HEK293 (cell line): ENCODE measurements at regions not wholly inside any gene's neighbourhood (a gene's known extent, or its start where the extent isn't known, plus 50 kb on each side); places are given as distances from the start of the nearest gene placed in this dataset.

Experiments
- CTCF ChIA-PET: fragments of 350-600 bp; formaldehyde crosslinking; extraction: SDS; loops from one replicate; lab custom pipeline; 2021; ENCODE audit warnings: antibody characterized with exemption; lab: Yijun Ruan, JAX
- POLR2A ChIA-PET: fragments of 300-600 bp; formaldehyde crosslinking; extraction: SDS; loops from one replicate; lab custom pipeline; 2020; ENCODE audit warnings: antibody characterized with exemption, inconsistent platforms; lab: Yijun Ruan, JAX
- H3K27ac ChIP-seq: fragments of 200-500 bp; sonication (Bioruptor generic); 2 replicates; pipeline ENCODE4 v1.5.1; 2014; ENCODE audit warnings: low read depth, low read length, control low read depth, inconsistent platforms; ENCODE audit errors: extremely low read depth
- H3K36me3 ChIP-seq, 2 experiments: fragments of 200-500 bp in 1 of 2; sonication (Bioruptor generic) in 1 of 2; 1 replicate in 1 of 2; 2 replicates in 1 of 2; pipeline ENCODE4 v1.5.1; 2014 to 2017; ENCODE audit warnings: inconsistent platforms in 2 of 2, low read length in 2 of 2; ENCODE audit not compliant: control insufficient read depth in 2 of 2, insufficient read depth in 1 of 2
- H3K4me1 ChIP-seq: fragments of 200-500 bp; sonication (Bioruptor generic); 2 replicates; pipeline ENCODE4 v1.5.1; 2014; ENCODE audit warnings: mild to moderate bottlenecking, low read length, inconsistent platforms; ENCODE audit not compliant: control insufficient read depth, insufficient read depth
- H3K4me3 ChIP-seq: 2 replicates; pipeline ENCODE4 v1.5.1; 2011; ENCODE audit warnings: low read depth, mild to moderate bottlenecking, control low read depth, low read length, moderate library complexity
- H3K9me3 ChIP-seq: fragments of 200-500 bp; sonication (Bioruptor generic); 2 replicates; pipeline ENCODE4 v1.5.1; 2014; ENCODE audit warnings: low read depth, low read length, inconsistent platforms; ENCODE audit not compliant: control insufficient read depth, insufficient read depth
- BCL11B ChIP-seq: fragments of 450-650 bp; formaldehyde crosslinking; IDR thresholded peaks from 2 replicates; pipeline ENCODE4 v1.5.1; 2016; ENCODE audit warnings: low read depth, missing biosample characterization, missing genetic modification characterization
- EGR2 ChIP-seq: fragments of 450-650 bp; formaldehyde crosslinking; IDR thresholded peaks from 2 replicates; pipeline ENCODE4 v1.5.1; 2016; ENCODE audit warnings: low read depth, missing biosample characterization, missing genetic modification characterization
- GLI4 ChIP-seq: fragments of 450-650 bp; formaldehyde crosslinking; IDR thresholded peaks from 2 replicates; pipeline ENCODE4 v1.5.1; 2016; ENCODE audit warnings: missing biosample characterization, missing genetic modification characterization
- GLIS2 ChIP-seq: fragments of 450-650 bp; formaldehyde crosslinking; IDR thresholded peaks from 2 replicates; pipeline ENCODE4 v1.5.1; 2016; ENCODE audit warnings: missing biosample characterization, missing genetic modification characterization
- HOXC10 ChIP-seq: sonication (generic); formaldehyde crosslinking; IDR thresholded peaks from 2 replicates; pipeline ENCODE4 v1.8.1; 2023; ENCODE audit warnings: mild to moderate bottlenecking, missing genetic modification reagents
- HOXD13 ChIP-seq: sonication (generic); formaldehyde crosslinking; IDR thresholded peaks from 2 replicates; pipeline ENCODE4 v1.8.0; 2022; ENCODE audit warnings: missing genetic modification reagents, borderline replicate concordance
- KLF10 ChIP-seq: fragments of 450-650 bp; IDR thresholded peaks from 2 replicates; pipeline ENCODE4 v1.5.1; 2018; ENCODE audit warnings: missing biosample characterization, mild to moderate bottlenecking, missing genetic modification characterization
- SP2 ChIP-seq: fragments of 450-650 bp; formaldehyde crosslinking; IDR thresholded peaks from 2 replicates; pipeline ENCODE4 v1.5.1; 2016; ENCODE audit warnings: missing biosample characterization, missing genetic modification characterization
- ZBTB20 ChIP-seq: fragments of 450-650 bp; formaldehyde crosslinking; IDR thresholded peaks from 2 replicates; pipeline ENCODE4 v1.5.1; 2016; ENCODE audit warnings: missing biosample characterization, missing genetic modification characterization
- ZNF10 ChIP-seq: fragments of 450-650 bp; formaldehyde crosslinking; IDR thresholded peaks from 2 replicates; pipeline ENCODE4 v1.5.1; 2017; ENCODE audit warnings: missing biosample characterization, missing genetic modification characterization
- ZNF133 ChIP-seq: fragments of 450-650 bp; formaldehyde crosslinking; IDR thresholded peaks from 2 replicates; pipeline ENCODE4 v1.5.1; 2016; ENCODE audit warnings: missing biosample characterization, missing genetic modification characterization
- ZNF16 ChIP-seq: fragments of 450-650 bp; formaldehyde crosslinking; IDR thresholded peaks from 2 replicates; pipeline ENCODE4 v1.5.1; 2016; ENCODE audit warnings: low read depth, missing biosample characterization, missing genetic modification characterization
- ZNF23 ChIP-seq: fragments of 450-650 bp; formaldehyde crosslinking; IDR thresholded peaks from 2 replicates; pipeline ENCODE4 v1.5.1; 2016; ENCODE audit warnings: missing biosample characterization, missing genetic modification characterization, borderline replicate concordance
- ZNF239 ChIP-seq: fragments of 450-650 bp; formaldehyde crosslinking; IDR thresholded peaks from 2 replicates; pipeline ENCODE4 v1.5.1; 2016; ENCODE audit warnings: missing biosample characterization, missing genetic modification characterization
- ZNF311 ChIP-seq: fragments of 450-650 bp; formaldehyde crosslinking; IDR thresholded peaks from 2 replicates; pipeline ENCODE4 v1.5.1; 2017; ENCODE audit warnings: missing biosample characterization, missing genetic modification characterization, borderline replicate concordance
- ZNF350 ChIP-seq: fragments of 450-650 bp; formaldehyde crosslinking; IDR thresholded peaks from 2 replicates; pipeline ENCODE4 v1.5.0; 2017; ENCODE audit warnings: missing biosample characterization, mild to moderate bottlenecking, missing genetic modification characterization
- ZNF37A ChIP-seq: fragments of 450-650 bp; IDR thresholded peaks from 2 replicates; pipeline ENCODE4 v1.5.1; 2018; ENCODE audit warnings: missing biosample characterization, missing genetic modification characterization
- ZNF394 ChIP-seq: fragments of 450-650 bp; formaldehyde crosslinking; IDR thresholded peaks from 2 replicates; pipeline ENCODE4 v1.5.1; 2016; ENCODE audit warnings: missing biosample characterization, missing genetic modification characterization, mild to moderate bottlenecking, moderate library complexity, borderline replicate concordance
- ZNF433 ChIP-seq: fragments of 450-650 bp; formaldehyde crosslinking; IDR thresholded peaks from 2 replicates; pipeline ENCODE4 v1.5.1; 2016; ENCODE audit warnings: missing biosample characterization, missing genetic modification characterization, low read depth
- ZNF558 ChIP-seq: fragments of 450-650 bp; formaldehyde crosslinking; IDR thresholded peaks from 2 replicates; pipeline ENCODE4 v1.5.1; 2016; ENCODE audit warnings: missing biosample characterization, missing genetic modification characterization
- ZNF621 ChIP-seq: fragments of 450-650 bp; formaldehyde crosslinking; IDR thresholded peaks from 2 replicates; pipeline ENCODE4 v1.5.1; 2017; ENCODE audit warnings: missing biosample characterization, missing genetic modification characterization
- ZNF629 ChIP-seq: fragments of 450-650 bp; formaldehyde crosslinking; IDR thresholded peaks from 2 replicates; pipeline ENCODE4 v1.5.1; 2017; ENCODE audit warnings: missing biosample characterization, missing genetic modification characterization
- ZNF660 ChIP-seq: fragments of 450-650 bp; IDR thresholded peaks from 2 replicates; pipeline ENCODE4 v1.5.1; 2018; ENCODE audit warnings: missing biosample characterization, mild to moderate bottlenecking, missing genetic modification characterization
- ZNF677 ChIP-seq: fragments of 450-650 bp; IDR thresholded peaks from 2 replicates; pipeline ENCODE4 v1.5.0; 2018; ENCODE audit warnings: missing biosample characterization, mild to moderate bottlenecking, missing genetic modification characterization, moderate library complexity
- ZNF776 ChIP-seq: fragments of 450-650 bp; formaldehyde crosslinking; IDR thresholded peaks from 2 replicates; pipeline ENCODE4 v1.5.0; 2017; ENCODE audit warnings: missing biosample characterization, missing genetic modification characterization, borderline replicate concordance
- ZNF837 ChIP-seq: fragments of 450-650 bp; formaldehyde crosslinking; IDR thresholded peaks from 2 replicates; pipeline ENCODE4 v1.5.1; 2016; ENCODE audit warnings: missing biosample characterization, missing genetic modification characterization
- ZSCAN30 ChIP-seq: fragments of 450-650 bp; IDR thresholded peaks from 2 replicates; pipeline ENCODE4 v1.5.1; 2018; ENCODE audit warnings: missing biosample characterization, mild to moderate bottlenecking, missing genetic modification characterization, moderate library complexity
- TF ChIP-seq, protein P1 (sequence below): fragments of 450-650 bp; formaldehyde crosslinking; IDR thresholded peaks from 2 replicates; pipeline ENCODE4 v1.5.1; 2016; ENCODE audit warnings: missing biosample characterization, missing genetic modification characterization
- TF ChIP-seq, protein P2 (sequence below): fragments of 450-650 bp; IDR thresholded peaks from 2 replicates; pipeline ENCODE4 v1.5.1; 2018; ENCODE audit warnings: missing biosample characterization, missing genetic modification characterization
- TF ChIP-seq, protein P3 (sequence below): fragments of 450-650 bp; formaldehyde crosslinking; IDR thresholded peaks from 2 replicates; pipeline ENCODE4 v1.5.1; 2016; ENCODE audit warnings: missing biosample characterization, missing genetic modification characterization, borderline replicate concordance
- TF ChIP-seq, protein P4 (sequence below): sonication (generic); formaldehyde crosslinking; IDR thresholded peaks from 2 replicates; pipeline ENCODE4 v1.8.1; 2022; ENCODE audit warnings: mild to moderate bottlenecking, moderate library complexity, missing genetic modification reagents

DNA sequence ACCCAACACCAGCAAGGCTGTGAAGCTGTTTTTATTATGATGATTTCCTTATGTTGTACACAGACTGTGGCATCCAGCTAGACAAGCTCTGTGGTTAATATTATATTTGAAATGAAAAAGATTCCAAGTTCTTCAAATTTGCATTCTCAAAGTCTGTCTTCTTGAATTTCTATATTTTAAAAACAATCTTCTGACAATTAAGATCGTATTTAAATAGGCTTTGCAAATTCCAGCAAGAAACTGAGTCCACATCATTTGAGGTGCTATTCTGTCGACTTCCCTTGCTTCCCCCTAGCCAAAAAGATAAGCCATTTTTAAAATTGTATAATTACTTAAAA, 73.1 kb upstream of the TOMM7 start:
- CTCF ChIA-PET, result no interaction called here
- H3K36me3 ChIP-seq, result no peaks in the 10 kb centered on the region
- no peak overlapping the region for H3K27ac ChIP-seq
- no peak overlapping the region for H3K4me3 ChIP-seq
- H3K9me3 ChIP-seq, result no peaks in the 10 kb centered on the region
- no peaks in the 10 kb centered on the region for H3K4me1 ChIP-seq
- TF ChIP-seq ZNF239, result no peak
- TF ChIP-seq ZBTB20 (tag by site-specific recombination), result no peak
- TF ChIP-seq ZNF37A (tag by site-specific recombination), result no peak
- TF ChIP-seq GLI4 (tag by site-specific recombination), result no peak
- TF ChIP-seq ZNF133 (tag by site-specific recombination), result no peak
- TF ChIP-seq BCL11B (tag by site-specific recombination), result no peak
- no peak for TF ChIP-seq HOXD13 (CRISPR knock-in tag)
- TF ChIP-seq ZNF350 (tag by site-specific recombination), result no peak
- no peak for TF ChIP-seq ZNF10
- TF ChIP-seq, protein P1, sequence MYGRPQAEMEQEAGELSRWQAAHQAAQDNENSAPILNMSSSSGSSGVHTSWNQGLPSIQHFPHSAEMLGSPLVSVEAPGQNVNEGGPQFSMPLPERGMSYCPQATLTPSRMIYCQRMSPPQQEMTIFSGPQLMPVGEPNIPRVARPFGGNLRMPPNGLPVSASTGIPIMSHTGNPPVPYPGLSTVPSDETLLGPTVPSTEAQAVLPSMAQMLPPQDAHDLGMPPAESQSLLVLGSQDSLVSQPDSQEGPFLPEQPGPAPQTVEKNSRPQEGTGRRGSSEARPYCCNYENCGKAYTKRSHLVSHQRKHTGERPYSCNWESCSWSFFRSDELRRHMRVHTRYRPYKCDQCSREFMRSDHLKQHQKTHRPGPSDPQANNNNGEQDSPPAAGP (tag by site-specific recombination), result no peak
- TF ChIP-seq, protein P2, sequence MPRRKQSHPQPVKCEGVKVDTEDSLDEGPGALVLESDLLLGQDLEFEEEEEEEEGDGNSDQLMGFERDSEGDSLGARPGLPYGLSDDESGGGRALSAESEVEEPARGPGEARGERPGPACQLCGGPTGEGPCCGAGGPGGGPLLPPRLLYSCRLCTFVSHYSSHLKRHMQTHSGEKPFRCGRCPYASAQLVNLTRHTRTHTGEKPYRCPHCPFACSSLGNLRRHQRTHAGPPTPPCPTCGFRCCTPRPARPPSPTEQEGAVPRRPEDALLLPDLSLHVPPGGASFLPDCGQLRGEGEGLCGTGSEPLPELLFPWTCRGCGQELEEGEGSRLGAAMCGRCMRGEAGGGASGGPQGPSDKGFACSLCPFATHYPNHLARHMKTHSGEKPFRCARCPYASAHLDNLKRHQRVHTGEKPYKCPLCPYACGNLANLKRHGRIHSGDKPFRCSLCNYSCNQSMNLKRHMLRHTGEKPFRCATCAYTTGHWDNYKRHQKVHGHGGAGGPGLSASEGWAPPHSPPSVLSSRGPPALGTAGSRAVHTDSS (tag by site-specific recombination), result no peak
- no peak for TF ChIP-seq ZNF677
- no peak for TF ChIP-seq HOXC10
- TF ChIP-seq ZNF629 (tag by site-specific recombination), result no peak
- TF ChIP-seq SP2, result no peak
- TF ChIP-seq KLF10 (tag by site-specific recombination), result no peak
- POLR2A ChIA-PET, result no interaction called here

DNA sequence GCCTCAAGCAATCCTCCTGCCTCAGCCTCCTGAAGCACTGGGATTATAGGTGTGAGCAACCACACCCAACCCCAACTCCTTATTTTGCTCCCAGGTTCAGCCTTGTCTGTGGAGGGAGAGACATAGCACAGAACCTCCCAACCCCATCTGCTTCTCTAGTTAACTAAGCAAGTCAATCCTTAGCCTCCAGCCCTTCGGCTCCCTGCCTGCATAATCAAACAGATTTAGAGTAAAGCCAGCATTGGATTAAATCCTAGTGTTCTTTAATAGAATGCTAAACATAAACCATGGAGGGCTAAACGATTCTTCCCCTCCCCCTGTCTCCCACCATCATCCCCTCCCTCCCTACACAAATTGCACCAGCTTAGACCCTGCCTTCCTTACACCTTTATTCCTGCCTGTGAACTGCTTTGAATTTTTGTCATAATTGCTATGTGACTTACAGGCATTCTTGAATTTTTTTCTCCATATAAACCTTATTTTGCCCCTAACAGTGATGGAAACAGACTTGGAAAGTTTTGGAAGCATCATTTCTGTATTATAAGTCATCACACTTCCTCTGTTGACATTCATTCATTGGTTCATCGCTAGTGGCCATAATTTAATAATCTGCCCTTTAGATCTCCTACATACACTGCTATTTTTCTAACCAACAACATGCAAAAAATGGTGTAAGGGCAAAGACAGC, 72.6 kb upstream of the TOMM7 start:
- Histone ChIP-seq H3K27ac (no peak overlapping the region), H3K4me1 (no peaks in the 10 kb centered on the region), H3K9me3 (no peaks in the 10 kb centered on the region), H3K36me3 (no peaks in the 10 kb centered on the region), H3K4me3 (no peak overlapping the region)
- POLR2A ChIA-PET, result no interaction called here
- CTCF ChIA-PET, result no interaction called here
- no peak for TF ChIP-seq ZNF660 (tag by site-specific recombination)
- no peak for TF ChIP-seq ZNF837
- TF ChIP-seq ZNF433 (tag by site-specific recombination), result no peak
- no peak for TF ChIP-seq GLIS2 (tag by site-specific recombination)
- no peak for TF ChIP-seq ZNF558 (tag by site-specific recombination)
- no peak for TF ChIP-seq ZNF776 (tag by site-specific recombination)
- TF ChIP-seq ZNF23, result no peak
- no peak for TF ChIP-seq ZNF394 (tag by site-specific recombination)
- TF ChIP-seq ZNF16 (tag by site-specific recombination), result no peak
- no peak for TF ChIP-seq EGR2 (tag by site-specific recombination)
- TF ChIP-seq ZSCAN30 (tag by site-specific recombination), result no peak
- TF ChIP-seq ZNF311 (tag by site-specific recombination), result no peak
- TF ChIP-seq ZNF239, result no peak
- TF ChIP-seq, protein P3, sequence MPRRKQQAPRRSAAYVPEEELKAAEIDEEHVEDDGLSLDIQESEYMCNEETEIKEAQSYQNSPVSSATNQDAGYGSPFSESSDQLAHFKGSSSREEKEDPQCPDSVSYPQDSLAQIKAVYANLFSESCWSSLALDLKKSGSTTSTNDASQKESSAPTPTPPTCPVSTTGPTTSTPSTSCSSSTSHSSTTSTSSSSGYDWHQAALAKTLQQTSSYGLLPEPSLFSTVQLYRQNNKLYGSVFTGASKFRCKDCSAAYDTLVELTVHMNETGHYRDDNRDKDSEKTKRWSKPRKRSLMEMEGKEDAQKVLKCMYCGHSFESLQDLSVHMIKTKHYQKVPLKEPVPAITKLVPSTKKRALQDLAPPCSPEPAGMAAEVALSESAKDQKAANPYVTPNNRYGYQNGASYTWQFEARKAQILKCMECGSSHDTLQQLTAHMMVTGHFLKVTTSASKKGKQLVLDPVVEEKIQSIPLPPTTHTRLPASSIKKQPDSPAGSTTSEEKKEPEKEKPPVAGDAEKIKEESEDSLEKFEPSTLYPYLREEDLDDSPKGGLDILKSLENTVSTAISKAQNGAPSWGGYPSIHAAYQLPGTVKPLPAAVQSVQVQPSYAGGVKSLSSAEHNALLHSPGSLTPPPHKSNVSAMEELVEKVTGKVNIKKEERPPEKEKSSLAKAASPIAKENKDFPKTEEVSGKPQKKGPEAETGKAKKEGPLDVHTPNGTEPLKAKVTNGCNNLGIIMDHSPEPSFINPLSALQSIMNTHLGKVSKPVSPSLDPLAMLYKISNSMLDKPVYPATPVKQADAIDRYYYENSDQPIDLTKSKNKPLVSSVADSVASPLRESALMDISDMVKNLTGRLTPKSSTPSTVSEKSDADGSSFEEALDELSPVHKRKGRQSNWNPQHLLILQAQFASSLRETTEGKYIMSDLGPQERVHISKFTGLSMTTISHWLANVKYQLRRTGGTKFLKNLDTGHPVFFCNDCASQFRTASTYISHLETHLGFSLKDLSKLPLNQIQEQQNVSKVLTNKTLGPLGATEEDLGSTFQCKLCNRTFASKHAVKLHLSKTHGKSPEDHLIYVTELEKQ, result no peak
- TF ChIP-seq, protein P4, sequence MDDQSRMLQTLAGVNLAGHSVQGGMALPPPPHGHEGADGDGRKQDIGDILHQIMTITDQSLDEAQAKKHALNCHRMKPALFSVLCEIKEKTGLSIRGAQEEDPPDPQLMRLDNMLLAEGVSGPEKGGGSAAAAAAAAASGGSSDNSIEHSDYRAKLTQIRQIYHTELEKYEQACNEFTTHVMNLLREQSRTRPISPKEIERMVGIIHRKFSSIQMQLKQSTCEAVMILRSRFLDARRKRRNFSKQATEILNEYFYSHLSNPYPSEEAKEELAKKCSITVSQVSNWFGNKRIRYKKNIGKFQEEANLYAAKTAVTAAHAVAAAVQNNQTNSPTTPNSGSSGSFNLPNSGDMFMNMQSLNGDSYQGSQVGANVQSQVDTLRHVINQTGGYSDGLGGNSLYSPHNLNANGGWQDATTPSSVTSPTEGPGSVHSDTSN (CRISPR knock-in tag), result no peak
- no peak for TF ChIP-seq ZNF621 (tag by site-specific recombination)
